GM19467 (cell line): ENCODE measurements at regions not wholly inside any gene's neighbourhood (a gene's known extent, or its start where the extent isn't known, plus 50 kb on each side); places are given as distances from the start of the nearest gene placed in this dataset.
"Not testable (repeated sequence)": the region's sequence is repeated elsewhere in the genome, so short reads cannot be mapped to it uniquely, and the experiment has no call there.

Source experiments
- ATAC-seq: cut with Tn5 transposase; IDR thresholded peaks from one replicate; pipeline ENCODE4 v1.9.1; 2021; ENCODE audit warnings: mild to moderate bottlenecking, moderate library complexity; ENCODE audit not compliant: unreplicated experiment

GRCh38 chr14:56996721-56997399 lies 186.6 kb upstream of the OTX2 start:
- ATAC-seq: no peak

- no peak for ATAC-seq
Measured at GRCh38 chr14:56995010-56995409, 184.7 kb upstream of the OTX2 start.

DNA sequence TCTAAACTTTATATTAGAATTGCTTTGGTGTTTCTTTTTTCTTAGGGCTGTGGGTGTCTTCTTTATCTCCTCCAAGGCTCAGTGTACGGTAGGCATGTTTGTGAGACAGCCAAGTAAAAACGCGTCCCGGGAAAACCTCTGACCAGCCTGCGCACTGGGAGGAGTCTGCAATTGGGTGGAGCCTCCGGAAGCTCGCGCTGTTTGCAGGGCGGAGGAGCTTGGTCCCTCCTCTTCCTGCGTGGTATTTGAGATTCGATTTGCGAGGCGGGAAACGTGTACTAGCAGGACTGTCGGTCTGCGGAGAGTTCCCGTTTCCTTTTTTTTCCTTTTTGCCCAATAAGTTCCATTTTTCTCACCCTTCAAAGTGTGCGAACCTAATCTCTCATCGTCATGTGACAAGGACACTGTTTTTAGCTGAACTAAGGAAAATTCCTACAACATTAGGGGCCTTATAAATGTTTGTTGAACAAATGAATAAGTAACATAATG lies 182.1 kb upstream of the OTX2 start:
- ATAC-seq: no peak

DNA sequence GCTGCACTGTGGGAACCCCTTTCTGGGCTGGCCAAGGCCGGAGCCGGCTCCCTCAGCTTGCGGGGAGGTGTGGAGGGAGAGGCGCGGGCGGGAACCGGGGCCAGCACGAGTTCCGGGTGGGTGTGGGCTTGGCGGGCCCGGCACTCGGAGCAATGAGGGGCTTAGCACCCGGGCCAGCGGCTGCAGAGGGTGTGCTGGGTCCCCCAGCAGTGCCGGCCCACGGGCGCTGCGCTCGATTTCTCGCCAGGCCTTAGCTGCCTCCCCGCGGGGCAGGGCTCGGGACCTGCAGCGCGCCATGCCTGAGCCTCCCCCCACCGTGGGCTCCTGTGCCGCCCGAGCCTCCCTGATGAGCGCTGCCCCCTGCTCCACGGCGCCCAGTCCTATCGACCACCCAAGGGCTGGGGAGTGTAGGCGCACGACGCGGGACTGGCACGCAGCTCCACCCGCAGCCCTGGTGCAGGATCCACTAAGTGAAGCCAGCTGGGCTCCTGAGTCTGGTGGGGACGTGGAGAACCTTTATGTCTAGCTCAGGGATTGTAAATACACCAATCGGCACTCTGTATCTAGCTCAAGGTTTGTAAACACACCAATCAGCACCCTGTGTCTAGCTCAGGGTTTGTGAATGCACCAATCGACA lies 180.8 kb upstream of the OTX2 start:
- ATAC-seq: not testable (repeated sequence)

DNA sequence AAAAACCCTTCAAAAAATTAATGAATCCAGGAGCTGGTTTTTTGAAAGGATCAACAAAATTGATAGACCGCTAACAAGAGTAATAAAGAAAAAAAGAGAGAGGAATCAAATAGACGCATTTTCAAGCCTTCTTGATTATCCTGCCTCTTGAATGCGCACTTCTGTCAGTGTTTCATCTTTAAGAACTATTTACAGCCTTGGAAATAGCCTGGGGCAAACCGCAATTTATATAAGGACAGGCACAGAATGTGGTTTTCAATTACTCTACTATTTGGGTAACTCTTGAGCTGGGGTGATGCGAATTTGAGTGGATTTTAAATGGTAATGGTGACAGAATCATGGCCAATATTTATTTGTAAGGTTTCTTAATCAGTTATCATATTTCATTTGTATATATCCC lies 179.1 kb upstream of the OTX2 start:
- no peak for ATAC-seq

DNA sequence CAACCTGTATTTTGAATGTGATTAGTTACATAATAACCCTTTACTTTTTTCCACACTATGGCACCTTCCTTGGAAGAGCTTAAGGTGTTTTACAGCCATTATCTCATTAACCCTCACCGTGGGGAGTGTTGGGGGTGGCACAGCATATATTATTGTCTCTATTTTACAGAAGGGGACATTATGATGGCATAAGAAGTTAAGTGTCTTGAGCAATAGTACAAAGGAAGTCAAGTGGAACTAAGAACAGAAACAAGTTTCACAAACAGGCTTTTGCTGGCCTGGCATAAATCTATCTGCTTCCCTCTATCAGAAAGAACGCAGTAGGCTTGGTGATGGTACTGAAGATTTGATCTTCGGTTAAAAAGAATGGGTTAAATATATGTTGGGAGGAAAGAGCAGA lies 169.7 kb upstream of the OTX2 start:
- no peak for ATAC-seq

GRCh38 chr14:56976211-56976610 lies 165.9 kb upstream of the OTX2 start:
- no peak for ATAC-seq

GRCh38 chr14:56975521-56975920 lies 165.2 kb upstream of the OTX2 start:
- no peak for ATAC-seq

GRCh38 chr14:56972948-56973347 lies 162.7 kb upstream of the OTX2 start:
- ATAC-seq: no peak

GRCh38 chr14:56964895-56965294 lies 154.6 kb upstream of the OTX2 start:
- ATAC-seq: no peak

DNA sequence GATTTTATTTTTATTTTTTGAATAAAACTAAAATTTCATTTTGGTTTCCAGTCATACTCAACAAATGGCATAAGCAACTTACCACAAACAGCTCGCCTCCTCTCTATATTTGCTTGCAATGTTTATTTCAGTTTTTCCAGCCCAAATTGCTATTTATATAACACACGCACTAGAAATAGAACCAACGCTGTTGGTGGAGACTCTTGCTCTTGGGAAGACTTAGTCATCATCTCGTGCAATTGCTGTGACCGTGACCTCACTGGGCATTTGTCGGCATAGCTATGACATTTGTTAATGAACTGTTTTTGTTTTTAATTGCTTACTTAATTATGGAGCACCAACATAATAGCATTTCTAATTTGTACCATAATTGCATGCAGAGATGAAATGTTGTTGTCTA lies 153.1 kb upstream of the OTX2 start:
- ATAC-seq: no peak

DNA sequence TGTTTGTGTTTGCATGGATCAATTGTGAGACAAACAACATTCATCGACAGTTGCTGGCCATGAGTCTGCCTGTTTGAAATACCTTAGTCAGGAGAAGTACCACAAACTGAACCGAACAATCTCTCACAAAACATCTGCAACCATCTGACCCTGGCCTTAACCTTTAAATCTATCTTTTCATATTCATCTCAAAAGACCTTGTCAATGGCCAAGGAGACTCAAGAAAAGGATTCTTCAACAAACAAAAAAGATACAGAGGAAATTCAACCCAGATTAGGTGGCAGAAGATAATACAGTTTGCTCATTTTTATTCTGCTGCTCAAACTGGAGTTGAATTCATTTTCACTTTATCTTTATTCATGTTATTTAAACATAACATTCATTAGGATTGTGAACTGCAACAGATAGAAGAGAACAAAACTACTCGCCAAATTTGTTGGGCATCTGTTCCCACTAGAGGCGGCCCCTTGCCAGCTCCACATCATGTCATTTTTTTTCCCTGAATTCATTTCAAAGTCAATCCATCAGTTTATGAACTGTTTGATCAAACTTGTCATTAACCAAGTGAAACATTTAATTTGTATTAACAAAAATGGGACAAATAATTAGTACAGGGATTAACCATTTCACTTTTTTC lies 152.3 kb upstream of the OTX2 start:
- ATAC-seq: no peak

DNA sequence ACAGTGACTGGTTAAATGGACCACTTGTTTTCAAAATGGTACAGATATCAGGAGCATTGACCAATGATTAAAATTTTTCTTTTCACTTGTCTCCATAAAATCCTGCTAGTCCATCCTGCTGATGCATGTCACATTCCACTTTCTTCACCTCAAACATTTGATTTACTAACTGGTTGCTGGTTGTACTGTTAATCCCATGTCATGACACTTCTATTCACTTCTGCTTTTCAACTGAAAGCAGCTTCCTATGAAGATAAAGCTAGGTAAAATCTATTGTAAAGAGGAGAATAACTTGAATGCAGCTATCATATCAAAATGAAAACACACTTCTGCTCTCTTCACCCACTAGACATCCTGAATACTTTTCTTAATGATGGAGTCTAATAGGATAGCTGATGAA lies 149.6 kb upstream of the OTX2 start:
- no peak for ATAC-seq

DNA sequence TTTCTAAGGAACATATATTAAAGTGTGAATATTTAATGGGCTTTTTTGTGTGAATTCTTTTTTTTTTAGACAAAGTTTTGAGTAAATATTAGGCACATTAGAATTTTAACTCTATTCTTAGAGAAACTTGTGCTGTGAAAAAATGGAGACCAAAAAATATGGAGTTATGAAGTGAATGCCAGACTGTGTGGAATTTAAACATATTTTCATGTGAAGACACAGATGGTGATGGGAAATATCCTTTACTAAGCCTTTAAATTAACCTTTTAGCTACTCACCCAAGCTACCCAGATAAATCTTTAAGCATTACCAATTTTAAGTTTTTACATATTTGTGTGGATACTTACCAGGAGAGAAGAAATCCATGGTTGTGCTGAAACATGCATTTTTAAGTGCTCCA lies 148.8 kb upstream of the OTX2 start:
- no peak for ATAC-seq

DNA sequence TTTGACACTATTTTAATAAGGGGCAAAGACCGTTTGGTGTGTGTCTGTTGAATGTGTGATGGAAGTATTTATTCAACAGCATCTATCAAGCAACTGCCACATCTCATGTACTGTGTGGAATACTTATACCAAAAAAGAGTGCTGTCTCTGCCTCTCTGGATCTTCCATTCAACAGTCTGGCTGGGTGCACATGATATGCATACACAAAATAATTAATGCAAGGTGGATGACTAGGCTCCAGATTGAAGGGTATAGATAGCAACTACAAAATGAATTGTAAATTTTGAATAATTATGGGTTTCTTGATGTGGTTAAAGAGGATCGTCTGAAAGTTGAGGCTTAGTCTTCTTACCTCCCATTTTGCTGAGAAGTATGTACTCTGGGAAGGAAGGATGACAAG lies 145.9 kb upstream of the OTX2 start:
- ATAC-seq: no peak

- no peak for ATAC-seq
Measured at GRCh38 chr14:56955745-56956144, 145.5 kb upstream of the OTX2 start.

DNA sequence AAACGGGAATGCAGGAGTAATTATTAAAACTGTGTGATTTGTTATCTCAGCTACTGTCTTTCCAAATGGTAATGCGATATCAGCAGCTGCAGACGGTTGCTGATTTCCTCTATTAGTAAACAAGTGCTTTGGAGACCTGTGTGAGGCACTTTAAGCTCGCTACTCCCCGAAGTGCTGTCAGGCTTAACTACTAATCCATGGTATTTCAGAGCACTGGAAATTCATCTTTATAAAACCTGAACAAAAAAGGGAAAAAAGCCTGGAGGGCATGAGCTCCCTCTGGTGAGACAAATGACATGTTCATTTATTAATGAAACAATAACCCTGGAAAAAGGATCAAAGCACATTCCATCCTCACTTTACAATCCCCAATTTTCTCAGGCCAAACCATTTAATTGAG lies 143.6 kb upstream of the OTX2 start:
- ATAC-seq: no peak

DNA sequence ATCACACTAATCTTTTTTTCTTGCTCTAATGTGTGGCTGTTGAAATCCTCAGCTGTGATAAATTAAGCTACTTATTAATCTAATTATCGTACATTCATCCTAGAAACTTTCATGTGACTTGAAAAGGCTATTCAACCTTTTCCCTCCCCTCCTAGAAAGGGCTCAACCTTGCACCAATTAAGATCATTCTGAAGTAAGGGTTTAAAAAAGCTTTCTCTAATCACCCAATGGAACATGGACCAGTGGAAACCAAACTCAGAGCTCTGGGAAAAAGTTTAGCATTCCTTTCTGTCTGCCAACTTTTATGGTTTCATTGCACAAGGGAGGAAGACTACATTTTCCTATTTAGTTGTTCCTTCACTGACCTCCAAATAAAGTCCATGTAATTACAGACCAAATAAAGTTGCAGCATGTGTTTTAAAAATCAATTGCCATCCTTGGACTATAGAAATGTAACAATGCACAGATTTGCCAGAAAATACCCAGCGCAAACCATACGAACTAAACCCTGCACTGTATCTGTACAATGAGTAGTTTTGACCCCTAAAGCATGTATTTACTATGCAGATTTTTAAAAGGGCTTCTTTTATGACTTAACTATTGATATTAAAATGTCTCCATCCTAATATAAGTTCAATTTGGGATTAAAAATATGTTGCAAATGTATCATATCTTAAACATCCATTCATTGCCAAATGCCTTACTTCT lies 142.6 kb upstream of the OTX2 start:
- no peak for ATAC-seq

- no peak for ATAC-seq
Measured at GRCh38 chr14:56949828-56950227, 139.5 kb upstream of the OTX2 start.

DNA sequence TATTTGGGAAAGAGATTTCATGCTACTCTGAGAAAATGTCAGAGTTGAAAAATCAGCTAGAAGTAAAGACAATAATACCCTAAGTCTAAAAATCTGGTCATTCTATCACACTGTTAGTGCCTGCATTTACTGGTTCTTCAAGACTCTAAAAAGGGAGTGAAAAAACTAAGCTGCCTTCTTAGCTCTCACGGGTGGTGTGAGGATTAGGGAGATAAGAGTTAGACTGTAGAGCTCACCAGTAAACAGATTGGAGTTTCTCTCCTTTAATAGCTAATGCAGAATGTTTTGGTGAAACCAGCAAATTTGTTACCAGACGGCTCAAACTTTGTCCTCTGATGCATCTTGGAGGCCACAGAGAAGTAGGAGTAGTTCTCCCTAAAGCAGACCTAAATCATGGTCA lies 135.0 kb upstream of the OTX2 start:
- ATAC-seq: no peak

- ATAC-seq: no peak
Measured at GRCh38 chr14:56944397-56944796, 134.1 kb upstream of the OTX2 start.

- no peak for ATAC-seq
Measured at GRCh38 chr14:56933446-56933845, 123.2 kb upstream of the OTX2 start.
